GM21529 (cell line): ENCODE measurements at regions not wholly inside any gene's neighbourhood (a gene's known extent, or its start where the extent isn't known, plus 50 kb on each side); places are given as distances from the start of the nearest gene placed in this dataset.
"Not testable (repeated sequence)": the region's sequence is repeated elsewhere in the genome, so short reads cannot be mapped to it uniquely, and the experiment has no call there.

ENCODE experiments used
- ATAC-seq: cut with Tn5 transposase; IDR thresholded peaks from one replicate; pipeline ENCODE4 v1.9.1; 2021; ENCODE audit not compliant: unreplicated experiment

DNA sequence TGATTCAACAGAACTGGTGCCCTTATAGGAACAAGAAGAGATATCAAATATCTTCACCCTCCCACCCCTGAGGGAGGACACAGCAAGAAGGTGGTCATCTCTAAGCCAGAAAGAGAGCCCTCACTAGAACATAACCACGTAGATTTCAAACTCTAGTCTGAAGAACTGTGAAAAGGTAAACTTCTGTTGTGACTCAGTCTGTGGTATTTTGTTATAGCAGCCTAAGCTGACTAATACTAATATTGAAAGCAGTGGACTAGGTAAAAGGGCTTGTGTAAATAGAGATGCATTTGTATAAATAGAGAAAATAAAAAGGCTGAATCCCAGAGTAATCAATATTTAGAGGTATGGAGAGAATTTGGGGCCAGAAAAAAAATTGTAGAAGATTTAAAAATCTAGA is 157.6 kb upstream of the CCNH start:
- peak; percentile 58 for ATAC-seq

DNA sequence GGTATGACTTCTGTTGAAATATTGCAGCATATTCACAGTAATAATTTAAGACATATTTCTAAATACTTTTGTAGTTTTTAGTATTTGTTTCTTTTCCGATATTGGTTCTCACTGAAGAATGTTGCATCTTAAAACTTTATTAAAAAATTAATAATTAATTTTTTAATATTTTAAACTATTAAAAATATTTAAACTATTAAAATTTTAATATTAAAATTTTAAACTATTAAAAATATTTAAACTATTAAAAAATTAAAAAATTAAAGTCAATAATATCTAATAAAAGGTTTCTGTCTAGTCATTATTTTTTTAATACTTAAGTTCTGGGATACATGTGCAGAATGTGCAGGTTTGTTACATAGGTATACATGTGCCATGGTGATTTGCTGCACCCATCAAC is 149.3 kb upstream of the CCNH start:
- ATAC-seq, result no peak

DNA sequence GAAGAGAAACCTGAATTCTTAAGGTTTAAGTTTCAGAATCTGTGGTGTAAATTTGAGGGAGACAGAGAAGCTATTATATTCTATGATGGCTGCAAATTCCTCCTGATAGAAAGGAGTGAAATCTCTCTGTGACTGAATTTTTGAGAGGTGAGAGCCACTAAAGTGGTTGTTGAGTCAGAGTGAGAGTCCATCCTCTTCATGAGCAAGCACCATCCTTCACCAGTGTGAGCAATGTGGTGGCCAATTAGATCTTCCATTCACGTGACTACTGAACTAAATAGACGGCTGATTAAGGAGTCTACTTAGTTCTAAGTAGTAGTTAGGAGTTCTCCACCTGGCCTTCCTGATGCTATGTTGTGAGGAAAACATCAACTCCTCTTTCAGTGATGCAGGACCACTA is 147.8 kb upstream of the CCNH start:
- no peak for ATAC-seq

DNA sequence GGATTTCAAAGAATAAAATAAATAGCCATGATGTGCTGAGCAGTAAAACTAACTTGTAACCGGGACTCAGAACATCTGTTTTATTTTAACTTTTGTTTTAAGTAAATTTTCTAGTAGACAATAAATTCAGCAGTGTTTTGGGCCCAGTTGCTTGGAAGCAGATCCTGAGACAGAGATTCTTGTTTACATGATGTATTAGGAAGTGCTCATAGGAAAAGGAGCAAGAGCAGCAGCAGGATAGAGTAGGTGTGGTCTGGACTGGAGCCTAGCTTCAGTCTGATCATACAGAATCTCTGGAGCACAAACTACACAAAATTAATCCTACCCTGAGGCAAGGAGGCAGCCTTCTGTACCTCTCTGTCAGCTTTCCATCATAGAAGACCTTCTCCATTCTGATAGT is 139.2 kb upstream of the CCNH start:
- no peak for ATAC-seq

DNA sequence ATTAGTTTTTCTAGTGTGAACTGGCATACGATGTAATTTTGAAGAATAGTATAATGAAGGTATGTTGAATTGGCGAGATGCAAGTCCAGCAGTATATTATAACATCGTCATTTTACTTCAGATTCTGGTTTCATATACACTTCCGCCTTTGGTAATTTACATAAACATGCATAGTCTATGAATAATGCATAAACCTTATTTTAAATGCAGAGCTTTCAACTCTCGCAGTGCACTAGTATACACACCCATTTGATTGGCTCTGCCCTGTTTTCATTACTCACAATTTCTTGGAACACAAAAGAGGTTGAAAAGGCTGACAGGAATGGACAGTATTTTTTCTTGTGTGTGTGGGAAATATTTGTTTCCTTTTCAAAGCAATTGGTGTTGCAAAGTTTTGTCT is 128.9 kb upstream of the CCNH start:
- ATAC-seq, result no peak

DNA sequence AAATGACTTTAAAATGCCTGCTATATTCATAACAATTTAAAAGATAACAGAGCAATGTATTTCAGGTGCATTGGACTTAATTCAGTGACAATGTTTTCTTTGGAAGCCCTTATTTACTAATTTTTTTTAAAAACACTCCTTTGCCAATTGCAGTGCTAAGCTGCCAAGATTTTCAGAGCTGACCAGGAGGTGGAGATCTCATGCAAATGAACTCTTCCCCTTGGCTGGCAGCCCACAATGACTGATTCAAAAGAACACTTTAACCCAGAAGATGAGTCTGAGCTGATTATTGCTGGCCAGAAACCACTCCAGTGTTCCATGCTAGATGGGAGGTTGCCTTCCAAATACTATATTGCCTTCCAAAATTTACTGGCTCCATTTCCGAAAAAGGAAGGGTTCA is 128.3 kb upstream of the CCNH start:
- no peak for ATAC-seq

DNA sequence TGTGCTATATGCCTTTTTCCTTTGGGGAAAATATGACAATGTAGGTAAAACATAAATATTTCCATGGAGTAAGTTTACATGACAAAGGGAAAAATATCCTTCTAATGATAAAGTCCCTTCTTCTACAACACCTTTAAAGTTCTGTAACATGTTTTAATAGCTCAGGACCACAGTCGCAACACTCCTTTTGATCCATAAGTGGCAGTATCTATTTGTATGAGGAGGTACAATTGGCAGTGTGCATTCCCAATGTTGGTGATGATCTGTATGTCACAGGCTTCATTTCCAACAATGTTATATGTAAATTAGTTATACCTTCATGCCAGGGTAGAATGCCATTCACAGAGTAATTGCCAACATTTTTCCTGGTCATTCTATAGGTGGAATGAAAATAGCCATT is 127.1 kb upstream of the CCNH start:
- ATAC-seq, result no peak

DNA sequence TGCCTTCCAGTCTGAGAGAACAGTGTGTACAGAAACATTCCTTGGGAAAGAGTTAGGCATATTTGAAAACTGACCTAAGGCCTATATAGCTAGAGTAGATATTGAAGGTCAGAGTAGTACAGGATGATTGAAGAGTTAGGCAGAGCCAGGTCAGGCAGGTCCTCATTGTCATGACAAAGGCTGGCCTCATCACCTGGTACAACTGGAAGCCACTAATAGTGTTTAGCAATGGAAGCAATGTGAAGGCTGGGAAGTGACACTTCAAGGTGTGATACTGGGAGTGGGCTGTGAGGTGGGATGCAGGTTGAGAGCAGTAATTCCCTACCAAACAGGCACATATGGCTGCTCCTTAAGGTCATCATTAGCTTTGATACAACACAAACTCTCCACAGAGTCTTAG is 123.6 kb upstream of the CCNH start:
- ATAC-seq, result no peak

DNA sequence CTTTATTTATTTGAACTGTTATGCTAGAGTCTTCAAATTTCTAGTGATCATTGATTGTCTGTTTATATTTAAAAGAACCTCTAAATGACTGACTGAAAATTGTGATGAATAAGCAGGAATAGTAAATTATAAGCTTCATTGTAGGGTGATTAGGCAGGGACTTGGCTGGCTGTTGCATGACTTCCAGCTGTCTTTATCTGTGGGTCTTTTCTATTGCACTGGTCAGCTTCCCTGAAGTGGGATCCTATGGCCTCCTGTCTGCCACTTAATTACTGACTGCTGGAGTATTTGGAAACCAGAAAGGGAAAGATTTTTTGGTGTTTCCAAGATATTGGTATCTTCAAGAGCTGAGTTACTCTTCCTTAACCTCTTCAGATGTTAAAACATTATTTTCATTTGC is 123.0 kb upstream of the CCNH start:
- no peak for ATAC-seq

DNA sequence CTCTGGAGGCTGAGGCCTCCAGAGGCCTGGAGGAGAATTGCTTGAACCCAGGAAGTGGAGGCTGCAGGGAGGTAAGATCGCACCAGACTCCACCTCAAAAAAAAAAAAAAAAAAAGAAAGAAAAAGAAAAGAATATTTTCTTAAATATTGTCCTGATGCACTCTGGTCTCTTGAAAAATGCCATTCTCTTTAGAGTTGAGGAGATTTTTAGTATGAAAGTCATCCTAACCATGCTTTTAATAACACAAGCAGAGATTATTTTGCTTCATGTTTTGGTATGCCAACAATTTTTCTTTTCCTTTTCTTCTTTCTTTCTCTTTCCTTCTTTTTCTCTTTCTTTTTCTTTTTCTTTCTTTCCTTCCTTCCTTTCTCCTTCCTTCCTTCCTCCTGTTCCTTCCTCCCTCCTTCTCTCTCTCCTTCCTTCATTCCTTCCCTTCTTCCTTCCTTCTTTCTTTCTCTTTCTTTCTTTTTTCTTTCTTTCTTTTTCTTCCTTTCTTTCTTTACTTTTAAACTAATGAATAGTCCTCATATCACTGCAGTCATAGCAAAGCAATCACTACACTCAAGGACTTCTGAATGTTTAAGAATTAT is 116.9 kb upstream of the CCNH start:
- no peak for ATAC-seq

DNA sequence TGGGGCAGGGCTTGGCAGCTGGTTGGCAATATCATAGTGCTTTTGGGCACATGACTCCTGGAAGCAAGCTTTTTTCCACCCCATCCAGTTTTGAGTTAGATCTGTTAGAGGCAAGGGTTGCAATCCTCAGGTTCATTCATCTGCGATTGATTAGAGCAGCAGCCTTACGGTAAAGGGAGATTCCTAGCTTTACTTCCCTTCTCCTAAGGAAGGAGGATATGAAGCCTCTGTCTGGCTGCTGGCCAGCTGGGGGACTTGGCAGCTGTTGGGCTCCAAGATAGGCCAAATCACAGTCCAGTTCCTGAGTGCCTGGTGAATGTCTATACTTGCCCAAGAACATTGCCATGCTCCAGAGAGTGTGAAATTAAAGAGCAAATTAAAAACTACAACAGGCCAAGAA is 113.4 kb upstream of the CCNH start:
- ATAC-seq, result no peak

DNA sequence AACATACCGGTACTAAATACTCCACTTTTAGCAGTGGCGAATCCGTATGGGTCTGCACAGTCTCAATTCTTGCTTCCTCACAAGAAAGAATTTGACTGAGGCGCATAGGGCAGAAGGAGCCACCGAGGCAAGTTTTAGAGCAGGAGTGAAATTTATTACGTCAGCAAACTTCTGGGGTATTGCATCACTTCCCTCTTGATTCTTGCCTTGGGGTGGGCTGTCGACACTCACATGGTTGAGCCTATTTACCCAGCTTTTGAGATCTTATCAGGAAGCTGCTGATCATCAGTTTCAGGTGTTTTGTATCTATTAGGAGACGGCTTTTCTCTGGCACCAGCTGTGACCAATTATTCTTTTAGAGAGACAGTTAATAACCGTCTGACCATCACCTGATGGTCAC is 111.5 kb upstream of the CCNH start:
- ATAC-seq, result no peak

DNA sequence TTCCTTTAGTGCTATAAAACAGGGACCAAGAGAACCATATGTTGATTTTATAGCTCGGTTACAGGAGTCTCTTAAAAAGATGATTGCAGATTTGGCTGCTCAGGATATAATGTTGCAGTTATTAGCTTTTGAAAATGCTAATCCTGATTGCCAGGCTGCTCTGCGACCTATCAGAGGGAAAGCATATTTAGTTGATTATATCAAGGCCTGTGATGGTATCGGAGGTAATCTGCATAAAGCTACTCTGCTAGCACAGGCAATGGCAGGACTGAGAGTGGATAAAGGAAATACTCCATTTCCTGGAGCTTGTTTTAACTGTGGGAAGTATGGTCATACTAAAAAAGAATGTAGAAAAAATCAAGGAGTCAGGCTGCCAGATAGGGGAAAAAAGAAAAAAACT is 99.0 kb upstream of the CCNH start:
- not testable (repeated sequence) for ATAC-seq

DNA sequence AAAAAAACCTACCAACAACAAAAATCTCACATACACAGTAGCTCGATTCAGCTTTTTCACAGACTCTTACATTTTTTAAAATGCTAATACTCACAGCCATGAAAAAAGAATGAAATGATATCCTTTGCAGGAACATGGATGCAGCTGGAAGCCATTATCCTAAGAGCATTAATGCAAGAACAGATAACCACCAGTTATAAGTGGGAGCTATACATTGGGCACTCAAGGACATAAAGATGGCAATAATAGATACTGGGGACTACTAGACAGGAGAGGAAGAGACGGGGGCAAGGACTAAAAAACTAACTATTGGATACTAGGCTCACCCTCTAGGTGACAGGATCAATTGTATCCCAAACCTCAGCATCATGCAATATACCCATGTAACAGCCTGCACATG is 90.3 kb upstream of the CCNH start:
- no peak for ATAC-seq

DNA sequence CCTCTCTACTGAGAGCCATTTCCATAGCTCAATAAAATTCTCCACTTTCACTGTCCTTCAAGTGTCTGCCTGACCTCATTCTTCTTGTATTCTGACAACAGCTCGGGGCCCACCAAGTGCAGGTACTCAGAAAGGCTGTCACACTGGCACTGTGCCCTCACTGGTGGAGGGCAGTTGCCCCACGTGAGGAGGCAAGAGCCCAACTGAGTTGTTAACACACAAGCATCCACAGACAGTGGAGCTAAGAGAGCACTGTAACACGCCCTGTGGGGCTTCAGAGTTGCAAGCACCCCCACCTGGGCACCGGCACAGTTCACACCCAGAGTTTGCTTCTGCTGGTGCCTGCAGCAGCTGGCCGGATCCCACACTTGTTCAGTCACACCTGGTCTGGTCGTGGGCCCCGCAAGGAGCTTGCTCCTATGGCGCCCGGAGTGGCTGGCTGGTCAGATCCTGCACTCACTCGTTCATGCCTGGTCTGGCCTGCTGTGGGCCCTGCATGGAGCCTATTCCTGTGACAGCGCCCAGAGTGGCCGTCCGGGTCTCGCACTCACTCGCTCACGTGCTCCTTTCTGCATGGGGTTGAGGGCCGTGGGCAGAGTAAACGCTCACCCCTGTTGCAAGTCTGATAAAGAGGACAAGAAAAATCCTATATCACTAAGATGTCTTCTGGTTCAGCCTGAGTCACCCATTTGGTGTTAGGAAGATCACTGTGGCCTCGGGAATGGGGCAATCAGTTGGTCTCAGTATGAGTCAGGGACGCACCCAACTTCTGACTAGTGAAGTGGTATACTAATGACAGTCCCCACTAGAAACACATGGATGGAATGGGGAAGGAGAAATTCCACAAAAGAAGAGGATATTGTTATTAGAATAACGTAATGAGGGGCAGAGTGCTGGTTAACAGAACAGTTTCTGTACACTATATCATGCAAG is 87.0 kb upstream of the CCNH start:
- ATAC-seq, result no peak
